ENCODE measurements at regions not wholly inside any gene's neighbourhood (a gene's known extent, or its start where the extent isn't known, plus 50 kb on each side); places are given as distances from the start of the nearest gene placed in this dataset.

GRCh38 chr5:29984156-29984540 lies 1209.3 kb upstream of the CDH6 start:
- in situ Hi-C loops (cut with HindIII; ENCODE audit: low sequenced_read_pairs) = no loop called here
- no peak for DNase-seq (ENCODE audit: low spot score)

DNA sequence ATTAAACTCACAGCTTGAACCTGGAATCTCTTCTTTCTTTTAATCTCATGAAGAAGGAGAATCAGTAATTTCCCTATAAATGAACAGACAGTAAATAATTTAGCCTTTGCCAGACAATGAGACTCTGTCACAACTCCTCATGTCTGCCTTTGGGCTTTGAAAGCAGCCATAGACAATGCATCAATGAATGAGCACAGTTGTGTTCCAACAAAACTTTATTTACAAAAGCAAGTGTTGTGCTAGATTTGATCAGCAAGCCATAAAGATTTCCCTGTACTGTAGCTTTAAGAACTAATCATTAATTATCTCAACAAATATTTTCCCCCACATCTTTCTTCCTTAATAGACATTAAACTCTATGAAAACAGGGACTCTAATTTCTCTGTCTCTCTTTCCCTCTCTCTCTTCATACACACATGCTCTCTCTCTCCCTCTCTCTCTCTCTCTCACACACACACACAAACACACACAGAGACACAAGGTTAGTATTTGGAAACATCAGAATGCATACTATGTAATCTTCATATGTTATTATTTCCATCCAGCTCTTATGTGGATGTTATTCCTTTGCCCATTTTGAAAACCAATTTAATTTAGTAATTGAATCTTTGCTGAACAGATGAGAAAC lies 1209.8 kb upstream of the CDH6 start:
- in situ Hi-C loops (cut with HindIII; ENCODE audit: low sequenced_read_pairs) = no loop called here

DNA sequence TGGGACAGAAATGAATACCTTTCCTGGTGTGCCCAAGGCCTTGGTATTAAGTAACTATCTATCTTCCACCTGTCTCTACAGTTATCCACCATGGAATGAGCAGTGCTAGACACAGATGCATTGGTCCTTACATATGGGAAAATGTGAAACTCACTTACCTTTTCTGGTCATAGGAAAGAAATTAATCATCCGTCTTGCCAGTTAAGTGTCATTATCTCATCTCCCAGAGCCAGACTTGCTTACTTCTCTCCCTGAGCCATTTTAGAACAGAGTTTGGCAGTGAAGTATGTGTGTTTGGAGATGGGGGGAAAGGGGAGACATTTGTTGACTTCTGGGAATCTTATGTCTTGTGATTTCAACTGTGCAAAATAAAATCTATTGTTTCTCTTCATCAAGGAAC lies 1211.0 kb upstream of the CDH6 start:
- in situ Hi-C loops (cut with HindIII; ENCODE audit: low sequenced_read_pairs) = no loop called here
- no peak for DNase-seq (ENCODE audit: low spot score)

More for the DNA sequence above, 1209.8 kb upstream of the CDH6 start:
- DNase-seq (ENCODE audit: low spot score) = no peak

DNA sequence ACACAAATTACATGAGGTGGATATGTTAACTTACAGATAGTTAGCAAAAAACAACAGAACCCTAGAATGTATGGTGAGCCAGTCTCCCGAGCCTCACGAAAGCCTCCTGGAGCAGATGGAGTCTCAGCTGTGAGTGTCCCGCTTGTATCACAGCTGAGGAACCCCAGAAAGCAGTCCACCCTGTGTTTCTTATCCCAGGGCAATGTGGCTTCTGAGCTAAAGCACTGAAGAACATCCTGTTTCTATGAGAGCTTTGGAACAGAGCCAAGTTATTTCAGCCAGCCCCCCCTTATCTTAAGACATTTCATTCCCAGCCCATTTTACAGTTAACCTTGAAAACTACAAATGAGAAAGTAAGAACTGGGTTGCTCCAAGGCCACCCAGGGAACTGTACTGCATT lies 1220.9 kb upstream of the CDH6 start:
- DNase-seq (ENCODE audit: low spot score) = no peak
- in situ Hi-C loops (cut with HindIII; ENCODE audit: low sequenced_read_pairs) = no loop called here

DNA sequence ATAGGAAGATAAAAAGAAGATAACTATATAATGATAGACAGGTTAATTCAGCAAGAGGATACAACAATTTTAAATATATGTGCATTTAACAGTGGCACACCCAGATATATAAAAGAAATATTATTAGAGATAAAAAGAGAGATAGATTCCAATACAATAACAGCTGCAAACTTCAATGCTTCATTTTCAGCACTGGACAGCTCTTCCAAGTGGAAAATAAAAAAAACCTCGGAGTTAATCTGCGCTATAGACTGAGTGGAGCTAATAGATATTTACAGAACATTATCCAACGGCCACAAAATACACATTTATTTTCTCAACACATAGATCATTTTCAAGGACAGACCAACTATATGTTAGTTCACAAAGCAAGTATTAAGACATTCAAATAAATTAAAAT lies 1229.5 kb upstream of the CDH6 start:
- in situ Hi-C loops (cut with HindIII; ENCODE audit: low sequenced_read_pairs) = no loop called here

GRCh38 chr5:29960323-29960722 lies 1233.2 kb upstream of the CDH6 start:
- no peak for DNase-seq (ENCODE audit: low spot score)
- in situ Hi-C loops (cut with HindIII; ENCODE audit: low sequenced_read_pairs) = no loop called here

More for the DNA sequence above, 1229.5 kb upstream of the CDH6 start:
- no peak for DNase-seq (ENCODE audit: low spot score)

- in situ Hi-C loops (cut with HindIII; ENCODE audit: low sequenced_read_pairs) = no loop called here
- no peak for DNase-seq (ENCODE audit: low spot score)
Measured at GRCh38 chr5:29950416-29951145, 1242.9 kb upstream of the CDH6 start.

GRCh38 chr5:29949301-29949872 lies 1244.1 kb upstream of the CDH6 start:
- in situ Hi-C loops (cut with HindIII; ENCODE audit: low sequenced_read_pairs) = no loop called here
- no peak for DNase-seq (ENCODE audit: low spot score)

DNA sequence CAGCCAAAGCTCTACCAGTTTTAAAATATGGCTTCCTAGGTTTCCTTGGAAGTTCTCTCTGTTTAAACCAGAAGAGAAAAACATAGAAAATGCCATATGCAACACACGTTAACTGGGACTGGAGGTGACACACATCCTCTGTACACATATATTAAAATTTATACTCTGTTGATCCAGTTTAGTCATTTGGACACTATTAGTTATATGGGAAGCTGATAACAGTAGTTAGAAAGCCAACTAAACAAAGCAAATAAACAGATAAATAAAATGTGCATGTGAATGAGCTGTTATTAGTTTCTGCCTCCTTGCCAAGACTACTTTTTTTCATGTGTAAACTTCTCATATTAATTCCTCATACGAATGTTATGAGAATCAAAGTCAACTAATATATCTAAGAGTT lies 1249.2 kb upstream of the CDH6 start:
- in situ Hi-C loops (cut with HindIII; ENCODE audit: low sequenced_read_pairs) = no loop called here

GRCh38 chr5:29942089-29942488 lies 1251.4 kb upstream of the CDH6 start:
- no peak for DNase-seq (ENCODE audit: low spot score)
- in situ Hi-C loops (cut with HindIII; ENCODE audit: low sequenced_read_pairs) = no loop called here

More for the DNA sequence above, 1249.2 kb upstream of the CDH6 start:
- no peak for DNase-seq (ENCODE audit: low spot score)

DNA sequence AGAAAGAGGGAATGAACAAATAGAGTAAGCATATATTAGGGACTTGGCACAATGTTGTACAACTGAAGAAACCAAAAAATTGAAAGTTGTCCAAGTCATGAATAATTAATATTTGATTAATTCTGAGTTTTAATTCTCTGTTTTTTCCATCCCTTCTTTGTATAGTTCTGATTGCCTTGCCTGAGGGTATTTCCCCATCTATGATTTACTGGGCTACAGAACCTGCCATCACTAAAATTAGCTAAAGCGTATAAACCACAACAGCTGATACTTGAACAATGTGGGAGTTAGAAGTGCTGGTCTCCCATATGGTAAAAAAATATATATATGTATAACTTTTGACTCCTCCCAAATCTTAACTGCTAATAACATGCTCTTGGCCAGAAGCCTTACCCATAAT lies 1253.5 kb upstream of the CDH6 start:
- in situ Hi-C loops (cut with HindIII; ENCODE audit: low sequenced_read_pairs) = no loop called here
- no peak for DNase-seq (ENCODE audit: low spot score)

- in situ Hi-C loops (cut with HindIII; ENCODE audit: low sequenced_read_pairs) = no loop called here
Measured at GRCh38 chr5:29935371-29935770, 1258.1 kb upstream of the CDH6 start.

DNA sequence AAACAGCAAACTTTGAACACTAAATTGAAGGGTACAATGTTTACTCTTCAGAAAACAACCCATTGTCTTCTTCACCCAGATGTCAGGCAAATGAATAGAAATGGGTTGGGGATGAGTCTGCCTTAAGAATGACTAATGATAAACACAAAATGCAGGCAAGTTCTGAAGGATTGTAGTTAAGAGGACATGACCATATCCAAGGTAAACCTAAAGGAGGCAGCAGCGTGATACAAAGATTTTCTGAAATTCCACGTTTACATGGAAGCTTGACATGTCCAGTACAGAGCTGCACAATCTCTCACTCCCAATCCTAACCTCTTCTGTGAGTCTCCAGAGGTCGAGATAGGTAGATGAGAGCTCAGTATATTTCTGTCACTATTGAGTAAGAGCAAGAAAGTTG lies 1263.2 kb upstream of the CDH6 start:
- no peak for DNase-seq (ENCODE audit: low spot score)
- in situ Hi-C loops (cut with HindIII; ENCODE audit: low sequenced_read_pairs) = no loop called here

More at GRCh38 chr5:29935371-29935770, 1258.1 kb upstream of the CDH6 start:
- no peak for DNase-seq (ENCODE audit: low spot score)

- in situ Hi-C loops (cut with HindIII; ENCODE audit: low sequenced_read_pairs) = no loop called here
- no peak for DNase-seq (ENCODE audit: low spot score)
Measured at GRCh38 chr5:29924107-29924506, 1269.4 kb upstream of the CDH6 start.

- no peak for DNase-seq (ENCODE audit: low spot score)
- in situ Hi-C loops (cut with HindIII; ENCODE audit: low sequenced_read_pairs) = no loop called here
Measured at GRCh38 chr5:29905626-29906353, 1287.7 kb upstream of the CDH6 start.

DNA sequence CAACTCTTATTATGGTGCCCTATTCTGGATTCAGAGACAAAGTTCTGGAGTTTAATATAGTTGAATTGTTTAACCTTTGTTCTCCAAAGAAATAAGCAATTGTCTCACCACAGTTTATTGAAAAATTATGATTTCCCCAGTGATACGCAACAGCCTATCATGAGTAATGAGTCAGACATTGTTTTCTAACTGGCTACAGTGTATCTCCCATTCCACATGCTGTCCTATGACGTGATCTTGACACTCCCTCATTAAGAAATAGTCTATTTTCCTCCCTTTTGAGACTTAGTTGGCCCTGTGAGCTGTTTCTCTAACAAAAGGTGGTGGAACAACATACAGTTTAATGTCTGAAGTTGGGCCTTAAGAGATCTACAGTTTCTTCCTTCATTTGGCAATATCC lies 1290.6 kb upstream of the CDH6 start:
- in situ Hi-C loops (cut with HindIII; ENCODE audit: low sequenced_read_pairs) = no loop called here
- no peak for DNase-seq (ENCODE audit: low spot score)

DNA sequence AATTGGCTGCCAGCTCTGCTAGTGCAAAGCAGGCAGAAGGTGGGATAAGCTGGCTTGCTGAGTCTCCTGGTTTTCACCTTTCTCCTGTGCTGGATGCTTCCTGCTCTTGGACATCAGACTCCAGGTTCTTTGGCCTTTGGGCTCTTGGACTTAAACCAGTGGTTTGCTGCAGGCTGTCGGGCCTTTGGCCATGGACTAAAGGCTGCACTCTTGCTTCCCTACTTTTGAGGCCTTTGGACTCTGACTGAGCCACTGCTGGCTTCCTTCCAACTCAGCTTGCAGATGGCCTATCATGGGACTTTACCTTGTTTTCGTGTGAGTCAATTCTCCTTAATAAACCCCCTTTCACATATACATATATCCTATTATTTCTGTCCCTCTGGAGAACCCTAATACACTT lies 1293.9 kb upstream of the CDH6 start:
- in situ Hi-C loops (cut with HindIII; ENCODE audit: low sequenced_read_pairs) = no loop called here

DNA sequence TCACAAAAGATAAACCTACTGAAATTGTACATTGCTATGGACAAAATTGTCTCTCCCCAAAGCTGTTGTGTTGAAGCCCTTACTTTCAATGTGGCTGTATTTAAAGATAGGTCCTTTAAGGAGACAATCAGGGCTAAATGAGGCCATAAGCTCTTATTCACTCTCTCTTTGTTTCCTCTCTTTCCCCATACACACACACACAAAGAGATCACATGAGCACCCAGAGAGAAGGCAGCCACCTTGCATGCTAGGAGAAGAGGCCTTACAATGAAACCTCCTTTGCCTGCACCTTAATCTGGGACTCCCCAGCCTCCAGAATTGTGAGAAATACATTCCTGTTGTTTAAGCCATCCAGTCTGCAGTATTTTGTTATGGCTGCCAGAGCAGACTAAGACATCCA lies 1295.6 kb upstream of the CDH6 start:
- no peak for DNase-seq (ENCODE audit: low spot score)
- in situ Hi-C loops (cut with HindIII; ENCODE audit: low sequenced_read_pairs) = no loop called here

More for the DNA sequence above, 1293.9 kb upstream of the CDH6 start:
- DNase-seq (ENCODE audit: low spot score) = no peak

DNA sequence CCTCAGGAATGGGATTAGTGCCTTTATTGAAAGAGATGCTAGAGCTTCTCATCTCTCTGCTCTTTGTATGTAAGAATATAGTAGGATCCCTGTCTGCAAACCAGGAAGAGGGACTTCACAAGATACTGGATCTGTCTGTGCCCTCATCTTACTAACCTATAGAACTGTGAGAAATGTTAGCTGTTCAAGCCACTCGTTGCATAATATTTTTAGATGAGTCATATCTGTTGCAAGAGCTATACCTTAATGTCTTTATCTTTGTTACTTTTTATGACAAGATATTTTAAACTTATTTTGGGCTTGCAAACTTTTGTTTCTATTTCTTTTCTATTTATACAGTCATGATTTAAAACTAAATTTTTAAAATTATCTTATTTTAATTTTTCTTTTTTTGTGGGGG lies 1296.8 kb upstream of the CDH6 start:
- in situ Hi-C loops (cut with HindIII; ENCODE audit: low sequenced_read_pairs) = no loop called here
- no peak for DNase-seq (ENCODE audit: low spot score)

GRCh38 chr5:29894668-29895067 lies 1298.8 kb upstream of the CDH6 start:
- no peak for DNase-seq (ENCODE audit: low spot score)
- in situ Hi-C loops (cut with HindIII; ENCODE audit: low sequenced_read_pairs) = no loop called here

All from G401 (cell line).